H1 (cell line): ENCODE measurements at regions not wholly inside any gene's neighbourhood (a gene's known extent, or its start where the extent isn't known, plus 50 kb on each side); places are given as distances from the start of the nearest gene placed in this dataset.
A peak's percentile ranks its signal among the peaks of the same experiment; 100 is the strongest.

Experiments
- CTCF ChIA-PET: fragments of 300-600 bp; sonication (Branson Sonifier 250); formaldehyde crosslinking; loops from one replicate; lab custom pipeline; 2021; ENCODE audit not compliant: partially characterized antibody; lab: Charles Lee
- POLR2A ChIA-PET: fragments of 300-600 bp; sonication (Branson Sonifier 250); formaldehyde crosslinking; loops from one replicate; lab custom pipeline; 2021; ENCODE audit warnings: inconsistent platforms; ENCODE audit not compliant: partially characterized antibody; lab: Charles Lee
- DNase-seq, 2 experiments: peaks; one replicate each; pipeline versions ENCODE4 v3.0.0 to v3.0.0-alpha.2; 2010 to 2022; ENCODE audit warnings: low spot score in 2 of 2, low read depth in 1 of 2, mixed read lengths in 1 of 2
- FAIRE-seq: peaks from 2 replicates; lab custom pipeline; 2011; peaks lifted over from hg19 to GRCh38; lab: Jason Lieb, UNC
- H2AFZ ChIP-seq: 2 replicates; pipeline ENCODE4 v1.8.1; 2012; ENCODE audit warnings: low read length, inconsistent platforms
- H2AK5ac ChIP-seq: 2 replicates; pipeline ENCODE4 v1.6.1; 2013; ENCODE audit warnings: low read depth, low read length
- H2BK120ac ChIP-seq: replicated peaks from 2 replicates; pipeline ENCODE3; 2013; ENCODE audit warnings: low read depth, low read length, inconsistent platforms
- H2BK12ac ChIP-seq: 2 replicates; pipeline ENCODE4 v1.6.1; 2013; ENCODE audit warnings: low read depth, low read length
- H2BK15ac ChIP-seq: 2 replicates; pipeline ENCODE4 v1.6.1; 2013; ENCODE audit warnings: low read length
- H2BK20ac ChIP-seq: 2 replicates; pipeline ENCODE4 v1.6.1; 2013; ENCODE audit warnings: low read length
- H2BK5ac ChIP-seq: 2 replicates; pipeline ENCODE4 v1.6.1; 2013; ENCODE audit warnings: low read depth, low read length
- H3K14ac ChIP-seq: 2 replicates; pipeline ENCODE4 v1.6.1; 2013; ENCODE audit warnings: inconsistent platforms; ENCODE audit not compliant: insufficient read length
- H3K18ac ChIP-seq: 2 replicates; pipeline ENCODE4 v1.6.1; 2013; ENCODE audit warnings: low read length; ENCODE audit errors: extremely low read depth
- H3K23ac ChIP-seq: 2 replicates; pipeline ENCODE4 v1.6.1; 2013; ENCODE audit warnings: inconsistent platforms; ENCODE audit not compliant: insufficient read length
- H3K23me2 ChIP-seq: 2 replicates; pipeline ENCODE4 v1.6.1; 2013; ENCODE audit warnings: low read depth, low read length
- H3K27ac ChIP-seq: 2 replicates; pipeline ENCODE4 v1.6.1; 2011; ENCODE audit warnings: low read depth, low read length, inconsistent platforms
- H3K27me3 ChIP-seq, 4 experiments: replicated peaks in 1 of 4; 1 replicate in 1 of 4; 2 replicates in 3 of 4; pipeline versions ENCODE4 v1.6.1 to v1.8.1; 2011 to 2013; ENCODE audit warnings: low read length in 3 of 4, mild to moderate bottlenecking in 3 of 4, inconsistent platforms in 2 of 4, mixed read lengths in 2 of 4, moderate library complexity in 1 of 4; ENCODE audit not compliant: control insufficient read depth in 3 of 4, insufficient read depth in 3 of 4; ENCODE audit errors: extremely low read depth in 1 of 4
- H3K36me3 ChIP-seq, 4 experiments: 2 replicates each; pipeline versions ENCODE4 v1.6.1 to v1.8.1; 2011 to 2013; ENCODE audit warnings: mild to moderate bottlenecking in 4 of 4, low read length in 3 of 4, moderate library complexity in 2 of 4, control low read depth in 1 of 4, inconsistent platforms in 1 of 4; ENCODE audit not compliant: insufficient read depth in 4 of 4, control insufficient read depth in 2 of 4
- H3K4ac ChIP-seq: replicated peaks from 2 replicates; pipeline ENCODE3; 2013; ENCODE audit warnings: low read length, low read depth, mixed read lengths, inconsistent platforms; ENCODE audit not compliant: insufficient read length
- H3K4me1 ChIP-seq, 4 experiments: replicated peaks in 1 of 4; 1 replicate in 1 of 4; 2 replicates in 3 of 4; pipeline versions ENCODE4 v1.6.1 to v1.8.1; 2011 to 2013; ENCODE audit warnings: low read length in 3 of 4, inconsistent platforms in 2 of 4, mixed read lengths in 1 of 4; ENCODE audit not compliant: insufficient read depth in 4 of 4, control insufficient read depth in 3 of 4
- H3K4me2 ChIP-seq, 2 experiments: 2 replicates each; pipeline versions ENCODE4 v1.6.1 to v1.8.1; 2011 to 2013; ENCODE audit warnings: low read depth in 2 of 2, low read length in 2 of 2, control low read depth in 1 of 2, inconsistent platforms in 1 of 2, mild to moderate bottlenecking in 1 of 2; ENCODE audit not compliant: insufficient read depth in 1 of 2
- H3K4me3 ChIP-seq, 4 experiments: fragments of 200-600, 300-600 bp in 1 of 4; sonication (generic), shearing (Covaris generic), sonication (Bioruptor Twin) in 1 of 4; 2 replicates each; pipeline versions ENCODE4 v1.5.1 to v1.8.1; 2011 to 2016; ENCODE audit warnings: low read length in 4 of 4, low read depth in 3 of 4, control low read depth in 2 of 4, inconsistent platforms in 2 of 4, mild to moderate bottlenecking in 2 of 4, mixed read lengths in 1 of 4, moderate library complexity in 1 of 4; ENCODE audit not compliant: insufficient read depth in 2 of 4; ENCODE audit errors: extremely low read depth in 1 of 4
- H3K56ac ChIP-seq: replicated peaks from 2 replicates; pipeline ENCODE3; 2013; ENCODE audit warnings: low read depth, mild to moderate bottlenecking, mixed read lengths, low read length, inconsistent platforms; ENCODE audit not compliant: insufficient read length
- H3K79me1 ChIP-seq: 2 replicates; pipeline ENCODE4 v1.6.1; 2013; ENCODE audit warnings: low read depth, low read length, control low read depth
- H3K79me2 ChIP-seq, 2 experiments: 2 replicates each; pipeline versions ENCODE4 v1.6.1 to v1.8.1; 2012 to 2013; ENCODE audit warnings: low read length in 2 of 2, mild to moderate bottlenecking in 2 of 2, inconsistent platforms in 1 of 2; ENCODE audit not compliant: insufficient read depth in 2 of 2, control insufficient read depth in 1 of 2
- H3K9ac ChIP-seq, 4 experiments: replicated peaks in 1 of 4; 1 replicate in 1 of 4; 2 replicates in 3 of 4; pipeline versions ENCODE4 v1.6.1 to v1.8.1; 2011 to 2013; ENCODE audit warnings: low read depth in 3 of 4, low read length in 3 of 4, control low read depth in 2 of 4, mild to moderate bottlenecking in 2 of 4, moderate library complexity in 2 of 4, inconsistent platforms in 1 of 4; ENCODE audit errors: extremely low read depth in 1 of 4
- H3K9me3 ChIP-seq, 2 experiments: 2 replicates each; pipeline versions ENCODE4 v1.6.1 to v1.8.1; 2012 to 2013; ENCODE audit warnings: mild to moderate bottlenecking in 2 of 2, moderate library complexity in 2 of 2, control low read depth in 1 of 2, inconsistent platforms in 1 of 2, low read depth in 1 of 2, low read length in 1 of 2, mixed read lengths in 1 of 2; ENCODE audit not compliant: insufficient read depth in 2 of 2
- H4K20me1 ChIP-seq, 2 experiments: replicated peaks in 1 of 2; 2 replicates each; pipeline versions ENCODE3 to v1.8.1; 2011 to 2013; ENCODE audit warnings: inconsistent platforms in 2 of 2, low read length in 2 of 2, mild to moderate bottlenecking in 1 of 2; ENCODE audit not compliant: insufficient read depth in 2 of 2, control insufficient read depth in 1 of 2
- H4K5ac ChIP-seq: 2 replicates; pipeline ENCODE4 v1.6.1; 2013; ENCODE audit warnings: low read length, low read depth, mixed read lengths, inconsistent platforms; ENCODE audit not compliant: insufficient read length
- H4K8ac ChIP-seq: 2 replicates; pipeline ENCODE4 v1.8.0; 2013; ENCODE audit warnings: mild to moderate bottlenecking, moderate library complexity, low read length, inconsistent platforms; ENCODE audit not compliant: insufficient read depth; ENCODE audit errors: extremely low read depth
- H4K91ac ChIP-seq: replicated peaks from 2 replicates; pipeline ENCODE3; 2013; ENCODE audit warnings: low read length, mixed read lengths, inconsistent platforms; ENCODE audit not compliant: insufficient read length
- BRCA1 ChIP-seq: IDR thresholded peaks from 2 replicates; pipeline ENCODE4 v1.6.1; 2012; ENCODE audit warnings: low read depth, low read length, improper control_type of control experiment
- CBX5 ChIP-seq: fragments of 300-800, 300-1000 bp; sonication (generic); IDR thresholded peaks from 2 replicates; pipeline ENCODE4 v1.7.1; 2016; ENCODE audit warnings: antibody characterized with exemption, low read length, low read depth
- EGR1 ChIP-seq: IDR thresholded peaks from 2 replicates; pipeline ENCODE4 v1.6.1; 2011; ENCODE audit warnings: low read depth, low read length, borderline replicate concordance
- EP300 ChIP-seq, 2 experiments: IDR thresholded peaks; 1 replicate in 1 of 2; 2 replicates in 1 of 2; pipeline ENCODE4 v1.6.1; 2011 to 2012; ENCODE audit warnings: low read depth in 2 of 2, low read length in 2 of 2, mild to moderate bottlenecking in 2 of 2, borderline replicate concordance in 1 of 2, inconsistent platforms in 1 of 2, moderate library complexity in 1 of 2
- EZH2 ChIP-seq: fragments of 200-600 bp; sonication (generic); IDR thresholded peaks from 2 replicates; pipeline ENCODE4 v1.7.1; 2012; ENCODE audit warnings: low read depth, mild to moderate bottlenecking, moderate library complexity, low read length, inconsistent platforms; ENCODE audit not compliant: severe bottlenecking
- FOSL1 ChIP-seq: IDR thresholded peaks from 2 replicates; pipeline ENCODE4 v1.6.1; 2011; ENCODE audit warnings: mild to moderate bottlenecking, low read depth, low read length, moderate library complexity; ENCODE audit not compliant: insufficient read depth
- GTF2F1 ChIP-seq: IDR thresholded peaks from 2 replicates; pipeline ENCODE4 v1.6.1; 2012; ENCODE audit warnings: low read depth, low read length, improper control_type of control experiment, borderline replicate concordance
- KDM4A ChIP-seq: IDR thresholded peaks from one replicate; pipeline ENCODE4 v1.7.1; 2012; ENCODE audit warnings: low read depth, mild to moderate bottlenecking, moderate library complexity, low read length, inconsistent platforms; ENCODE audit not compliant: severe bottlenecking
- KDM5A ChIP-seq: fragments of 200-600 bp; IDR thresholded peaks from 2 replicates; pipeline ENCODE4 v1.7.1; 2012; ENCODE audit warnings: mild to moderate bottlenecking, low read length, inconsistent platforms, mixed read lengths
- NANOG ChIP-seq: IDR thresholded peaks from 2 replicates; pipeline ENCODE4 v1.6.1; 2011; ENCODE audit warnings: low read length, low read depth, mild to moderate bottlenecking, inconsistent platforms; ENCODE audit not compliant: insufficient read depth, poor library complexity, severe bottlenecking
- POLR2AphosphoS5 ChIP-seq: IDR thresholded peaks from 2 replicates; pipeline ENCODE4 v1.6.1; 2011; ENCODE audit warnings: low read depth, low read length
- POU5F1 ChIP-seq: IDR thresholded peaks from 2 replicates; pipeline ENCODE4 v1.6.1; 2011; ENCODE audit warnings: low read depth, mild to moderate bottlenecking, low read length, moderate library complexity
- RFX5 ChIP-seq: IDR thresholded peaks from 2 replicates; pipeline ENCODE4 v1.6.1; 2011; ENCODE audit warnings: low read depth, low read length, improper control_type of control experiment, borderline replicate concordance
- SP1 ChIP-seq: IDR thresholded peaks from 2 replicates; pipeline ENCODE4 v1.6.1; 2011; ENCODE audit warnings: low read depth, low read length
- SP2 ChIP-seq: IDR thresholded peaks from 2 replicates; pipeline ENCODE4 v1.6.1; 2012; ENCODE audit warnings: mild to moderate bottlenecking, low read length, inconsistent platforms
- SRF ChIP-seq: IDR thresholded peaks from 2 replicates; pipeline ENCODE4 v1.6.1; 2011; ENCODE audit warnings: mild to moderate bottlenecking, low read depth, low read length, moderate library complexity
- WGBS, 2 experiments: shearing (Covaris generic) in 1 of 2; methylation state at CpG; one replicate each; pipeline versions ENCODE4 v1.1.6 to v1.1.7; 2013 to 2015; ENCODE audit warnings: low lambda C conversion rate in 2 of 2, mixed read lengths in 2 of 2, inconsistent platforms in 1 of 2, low coverage in 1 of 2, missing lambda C conversion rate in 1 of 2; ENCODE audit not compliant: insufficient replicate concordance in 2 of 2, insufficient coverage in 1 of 2, insufficient read length in 1 of 2; ENCODE audit errors: extremely low coverage in 1 of 2, missing lambda C conversion rate in 1 of 2; 5-methylcytosine and 5-hydroxymethylcytosine counted together

- FAIRE-seq, result no peak
- Histone ChIP-seq H3K23me2 (no peaks in the 10 kb centered on the region), H3K79me1 (no peaks in the 10 kb centered on the region), H2BK20ac (no peak overlapping the region), H3K27me3 (no peaks in the 10 kb centered on the region), H2AK5ac (no peak overlapping the region), H4K8ac (no peak overlapping the region), H2BK5ac (no peak overlapping the region), H3K23ac (no peak overlapping the region), H3K18ac (no peak overlapping the region), H3K56ac (no peak overlapping the region), H2BK12ac (no peak overlapping the region), H2BK120ac (no peak overlapping the region), H3K9me3 (no peaks in the 10 kb centered on the region), H2BK15ac (no peak overlapping the region), H3K4me3 (no peak overlapping the region), H3K4ac (no peak overlapping the region), H3K9ac (no peak overlapping the region), H3K4me2 (no peak overlapping the region), H4K91ac (peak overlapping the region; percentile 31), H3K79me2 (no peaks in the 10 kb centered on the region), H3K36me3 (no peaks in the 10 kb centered on the region), H3K4me1 (peaks cover 0 to 5% (median 1%) of the 10 kb centered on the region in 4 experiments; a peak in 1 of 7 replicates), H2AFZ (no peak overlapping the region), H4K20me1 (no peaks in the 10 kb centered on the region), H3K27ac (no peak overlapping the region), H4K5ac (no peak overlapping the region), H3K14ac (no peak overlapping the region)
- ChIA-PET POLR2A (no interaction called here), CTCF (interaction anchor here (0.7 to 2.0 kb wide), 9 partner anchors 14 to 190 kb away, joined by 3 to 9 read pairs (median 3); no protein-coding TSS in a partner anchor)
- 89% methylated on average over 3 of the region's 3 CpGs; no CpG with 5 or more reads in 1 of the 2 experiments for WGBS, 2 experiments
- no peak for DNase-seq
- TF ChIP-seq KDM5A, result no peak
- no peak for TF ChIP-seq EGR1
- no peak for TF ChIP-seq POLR2AphosphoS5
- TF ChIP-seq SP1, result no peak
- no peak for TF ChIP-seq RFX5
- no peak for TF ChIP-seq GTF2F1
- TF ChIP-seq FOSL1, result no peak
- no peak for TF ChIP-seq SRF
- TF ChIP-seq EP300 (IDR thresholded peaks at IDR 0.05; ENCODE audit: borderline replicate concordance in 1 of 2, low read depth in 2 of 2, low read length in 2 of 2), result no peak
- TF ChIP-seq POU5F1, result no peak
- TF ChIP-seq KDM4A, result no peak
- no peak for TF ChIP-seq BRCA1
- TF ChIP-seq SP2, result no peak
- no peak for TF ChIP-seq EZH2
- TF ChIP-seq CBX5, result no peak
- TF ChIP-seq NANOG, result no peak
Observed at GRCh38 chr17:45715787-45716186, 68.3 kb upstream of the CRHR1 start.
